ENCODE measurements at regions not wholly inside any gene's neighbourhood (a gene's known extent, or its start where the extent isn't known, plus 50 kb on each side); places are given as distances from the start of the nearest gene placed in this dataset.

DNA sequence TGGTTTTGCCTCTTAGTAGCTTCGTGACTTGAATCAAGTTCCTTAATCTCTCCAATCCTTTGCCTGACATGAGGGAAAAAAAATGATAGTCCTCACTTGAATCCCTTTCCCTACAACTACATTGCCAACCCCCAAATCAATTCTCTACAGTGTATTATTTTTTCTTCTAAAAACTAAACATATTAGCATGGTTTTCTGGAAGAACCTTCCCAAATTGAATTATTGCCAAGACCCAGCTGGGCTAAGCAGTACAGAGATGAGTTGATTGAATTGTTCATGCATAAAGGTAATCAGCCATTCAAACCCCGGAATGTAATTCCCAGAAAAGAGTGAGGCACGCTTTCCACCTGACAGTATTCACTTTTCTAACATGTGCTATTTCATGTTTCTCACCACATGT lies 155.6 kb upstream of the AGR3 start:
- H3K4me3 ChIP-seq (ENCODE audit: low read length) = no peak overlapping the region
- TF ChIP-seq CTCF (conservative IDR thresholded peaks at IDR 0.05; ENCODE audit: low read depth, low read length) = no peak
- DNase-seq (ENCODE audit: low read depth) = no peak

- TF ChIP-seq CTCF (conservative IDR thresholded peaks at IDR 0.05; ENCODE audit: low read depth, low read length) = no peak
- no peak for DNase-seq (ENCODE audit: low read depth)
- no peak overlapping the region for H3K4me3 ChIP-seq (ENCODE audit: low read length)
These were observed 156.5 kb upstream of the AGR3 start for GRCh38 chr7:17038160-17038782.

GRCh38 chr7:17038783-17039170 lies 157.0 kb upstream of the AGR3 start:
- no peak overlapping the region for H3K4me3 ChIP-seq (ENCODE audit: low read length)
- TF ChIP-seq CTCF (conservative IDR thresholded peaks at IDR 0.05; ENCODE audit: low read depth, low read length) = no peak
- DNase-seq (ENCODE audit: low read depth) = no peak

DNA sequence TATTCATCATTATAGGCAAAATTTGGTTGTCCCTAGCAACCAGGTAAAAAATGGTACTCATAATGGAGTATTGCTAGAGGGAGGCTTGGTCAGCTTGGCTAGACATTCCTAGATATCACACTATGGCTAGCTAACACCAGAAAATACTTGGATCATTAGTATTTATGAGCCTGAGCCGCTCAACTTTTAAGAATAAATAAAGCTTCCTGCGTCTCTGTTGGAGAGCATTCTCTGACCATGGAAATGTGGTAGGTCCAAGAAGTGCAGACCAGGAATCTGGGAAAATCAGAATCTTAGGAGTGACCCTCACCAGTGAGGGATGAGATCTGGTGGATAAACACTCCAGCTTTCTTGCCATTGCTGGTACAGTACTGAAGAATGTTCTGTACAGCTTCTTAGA lies 157.6 kb upstream of the AGR3 start:
- no peak for TF ChIP-seq CTCF (conservative IDR thresholded peaks at IDR 0.05; ENCODE audit: low read depth, low read length)
- no peak overlapping the region for H3K4me3 ChIP-seq (ENCODE audit: low read length)
- DNase-seq (ENCODE audit: low read depth) = no peak

GRCh38 chr7:17040716-17041115 lies 158.9 kb upstream of the AGR3 start:
- no peak overlapping the region for H3K4me3 ChIP-seq (ENCODE audit: low read length)
- TF ChIP-seq CTCF (conservative IDR thresholded peaks at IDR 0.05; ENCODE audit: low read depth, low read length) = no peak
- DNase-seq (ENCODE audit: low read depth) = no peak

GRCh38 chr7:17041324-17041723 lies 159.5 kb upstream of the AGR3 start:
- no peak for TF ChIP-seq CTCF (conservative IDR thresholded peaks at IDR 0.05; ENCODE audit: low read depth, low read length)
- DNase-seq (ENCODE audit: low read depth) = peak; percentile 58
- no peak overlapping the region for H3K4me3 ChIP-seq (ENCODE audit: low read length)

- TF ChIP-seq CTCF (conservative IDR thresholded peaks at IDR 0.05; ENCODE audit: low read depth, low read length) = no peak
- H3K4me3 ChIP-seq (ENCODE audit: low read length) = no peak overlapping the region
- no peak for DNase-seq (ENCODE audit: low read depth)
These were observed 160.4 kb upstream of the AGR3 start for GRCh38 chr7:17042211-17042610.

Data from retinal pigment epithelial cell (primary cell).